HG03039 (cell line): ENCODE measurements at regions not wholly inside any gene's neighbourhood (a gene's known extent, or its start where the extent isn't known, plus 50 kb on each side); places are given as distances from the start of the nearest gene placed in this dataset.

Experiments used
- ATAC-seq: cut with Tn5 transposase; IDR thresholded peaks from one replicate; pipeline ENCODE4 v1.9.1; 2021; ENCODE audit warnings: mild to moderate bottlenecking, moderate library complexity; ENCODE audit not compliant: unreplicated experiment

- ATAC-seq: no peak
These were observed 696.2 kb upstream of the WWC1 start for GRCh38 chr5:167595196-167595595.

- no peak for ATAC-seq
These were observed 693.3 kb upstream of the WWC1 start for GRCh38 chr5:167598166-167598565.

GRCh38 chr5:167602067-167602466 lies 689.4 kb upstream of the WWC1 start:
- no peak for ATAC-seq

GRCh38 chr5:167603135-167603534 lies 688.3 kb upstream of the WWC1 start:
- ATAC-seq: no peak

- ATAC-seq: no peak
These were observed 682.8 kb upstream of the WWC1 start for GRCh38 chr5:167608390-167609272.

- ATAC-seq: no peak
These were observed 677.0 kb upstream of the WWC1 start for GRCh38 chr5:167614294-167615021.

GRCh38 chr5:167616043-167616890 lies 675.2 kb upstream of the WWC1 start:
- ATAC-seq: no peak

- no peak for ATAC-seq
These were observed 668.1 kb upstream of the WWC1 start for GRCh38 chr5:167623354-167623753.

GRCh38 chr5:167624053-167624452 lies 667.4 kb upstream of the WWC1 start:
- no peak for ATAC-seq

- ATAC-seq: no peak
These were observed 664.9 kb upstream of the WWC1 start for GRCh38 chr5:167626341-167627123.

- ATAC-seq: no peak
These were observed 661.8 kb upstream of the WWC1 start for GRCh38 chr5:167629634-167630033.

- ATAC-seq: no peak
These were observed 660.3 kb upstream of the WWC1 start for GRCh38 chr5:167631191-167631590.

GRCh38 chr5:167633114-167633513 lies 658.3 kb upstream of the WWC1 start:
- no peak for ATAC-seq

- no peak for ATAC-seq
These were observed 657.5 kb upstream of the WWC1 start for GRCh38 chr5:167633931-167634341.

- ATAC-seq: no peak
These were observed 657.0 kb upstream of the WWC1 start for GRCh38 chr5:167634432-167634831.

- no peak for ATAC-seq
These were observed 652.6 kb upstream of the WWC1 start for GRCh38 chr5:167638816-167639215.

- ATAC-seq: no peak
These were observed 652.2 kb upstream of the WWC1 start for GRCh38 chr5:167639273-167639672.

- ATAC-seq: no peak
These were observed 651.7 kb upstream of the WWC1 start for GRCh38 chr5:167639766-167640165.

GRCh38 chr5:167642181-167642580 lies 649.3 kb upstream of the WWC1 start:
- ATAC-seq: no peak

- no peak for ATAC-seq
These were observed 648.5 kb upstream of the WWC1 start for GRCh38 chr5:167642779-167643517.
